ENCODE measurements at regions not wholly inside any gene's neighbourhood (a gene's known extent, or its start where the extent isn't known, plus 50 kb on each side); places are given as distances from the start of the nearest gene placed in this dataset.

GRCh38 chr2:16225545-16225944, 285.2 kb downstream of the MYCN start:
- no peak overlapping the region for H3K27ac ChIP-seq
- no peaks in the 10 kb centered on the region for H3K4me1 ChIP-seq (ENCODE audit: control insufficient read depth in 1 of 2, low read depth in 2 of 2)
- H3K27me3 ChIP-seq (replicated peaks; ENCODE audit: insufficient read depth) = no peaks in the 10 kb centered on the region
- no peak for TF ChIP-seq CTCF (IDR thresholded peaks at IDR 0.05)
- H3K9me3 ChIP-seq = no peaks in the 10 kb centered on the region
- no peak for DNase-seq (ENCODE audit: low spot score)
- no peak for ATAC-seq (ENCODE audit: insufficient number of reproducible peaks, low FRiP score, low read depth)
- no peak overlapping the region for H3K4me3 ChIP-seq
- no peaks in the 10 kb centered on the region for H3K36me3 ChIP-seq

GRCh38 chr2:16225071-16225470, 284.7 kb downstream of the MYCN start:
- H3K27me3 ChIP-seq (replicated peaks; ENCODE audit: insufficient read depth) = no peaks in the 10 kb centered on the region
- no peak for TF ChIP-seq CTCF (IDR thresholded peaks at IDR 0.05)
- no peaks in the 10 kb centered on the region for H3K36me3 ChIP-seq
- ATAC-seq (ENCODE audit: insufficient number of reproducible peaks, low FRiP score, low read depth) (no peak), DNase-seq (ENCODE audit: low spot score) (no peak)
- H3K4me1 ChIP-seq (ENCODE audit: control insufficient read depth in 1 of 2, low read depth in 2 of 2) = no peaks in the 10 kb centered on the region
- H3K27ac ChIP-seq = no peak overlapping the region
- H3K4me3 ChIP-seq = no peak overlapping the region
- no peaks in the 10 kb centered on the region for H3K9me3 ChIP-seq

- ATAC-seq (ENCODE audit: insufficient number of reproducible peaks, low FRiP score, low read depth) = no peak
- no peaks in the 10 kb centered on the region for H3K36me3 ChIP-seq
- DNase-seq (ENCODE audit: low spot score) = no peak
- no peak overlapping the region for H3K27ac ChIP-seq
- no peaks in the 10 kb centered on the region for H3K9me3 ChIP-seq
- H3K4me3 ChIP-seq = no peak overlapping the region
- H3K27me3 ChIP-seq (replicated peaks; ENCODE audit: insufficient read depth) = no peaks in the 10 kb centered on the region
- TF ChIP-seq CTCF (IDR thresholded peaks at IDR 0.05) = no peak
- no peaks in the 10 kb centered on the region for H3K4me1 ChIP-seq (ENCODE audit: control insufficient read depth in 1 of 2, low read depth in 2 of 2)
Observed at GRCh38 chr2:16224298-16225045, 284.1 kb downstream of the MYCN start.

- no peak for TF ChIP-seq CTCF (IDR thresholded peaks at IDR 0.05)
- ATAC-seq (ENCODE audit: insufficient number of reproducible peaks, low FRiP score, low read depth) (no peak), DNase-seq (ENCODE audit: low spot score) (no peak)
- Histone ChIP-seq H3K36me3 (no peaks in the 10 kb centered on the region), H3K4me3 (no peak overlapping the region), H3K9me3 (no peaks in the 10 kb centered on the region), H3K27ac (no peak overlapping the region), H3K27me3 (replicated peaks; ENCODE audit: insufficient read depth) (no peaks in the 10 kb centered on the region), H3K4me1 (ENCODE audit: control insufficient read depth in 1 of 2, low read depth in 2 of 2) (no peaks in the 10 kb centered on the region)
Observed at GRCh38 chr2:16223841-16224177, 283.5 kb downstream of the MYCN start.

- Histone ChIP-seq H3K27ac (no peak overlapping the region), H3K27me3 (replicated peaks; ENCODE audit: insufficient read depth) (no peaks in the 10 kb centered on the region), H3K36me3 (no peaks in the 10 kb centered on the region), H3K4me1 (ENCODE audit: control insufficient read depth in 1 of 2, low read depth in 2 of 2) (no peaks in the 10 kb centered on the region), H3K9me3 (no peaks in the 10 kb centered on the region), H3K4me3 (no peak overlapping the region)
- no peak for DNase-seq (ENCODE audit: low spot score)
- TF ChIP-seq CTCF (IDR thresholded peaks at IDR 0.05) = no peak
- ATAC-seq (ENCODE audit: insufficient number of reproducible peaks, low FRiP score, low read depth) = no peak
Observed at GRCh38 chr2:16223161-16223840, 283.0 kb downstream of the MYCN start.
